ENCODE measurements at regions not wholly inside any gene's neighbourhood (a gene's known extent, or its start where the extent isn't known, plus 50 kb on each side); places are given as distances from the start of the nearest gene placed in this dataset.

DNA sequence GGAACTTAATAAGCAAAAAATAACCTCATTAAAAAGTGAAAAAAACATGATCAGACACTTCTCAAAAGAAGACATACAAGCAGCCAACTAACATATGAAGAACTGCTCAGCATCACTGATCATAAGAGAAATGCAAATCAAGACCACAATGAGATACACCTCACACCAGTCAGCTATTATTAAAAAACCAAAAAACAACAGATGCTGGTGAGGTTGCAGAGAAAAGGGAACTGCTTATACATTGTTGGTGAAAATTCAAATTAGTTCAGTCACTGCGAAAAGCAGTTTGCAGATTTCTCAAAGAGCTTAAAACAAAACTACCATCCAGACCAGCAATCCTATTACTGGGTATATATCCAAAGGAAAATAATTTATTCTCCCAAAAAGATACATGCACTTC lies 513.3 kb downstream of the MDFIC start:
- no peak for DNase-seq

DNA sequence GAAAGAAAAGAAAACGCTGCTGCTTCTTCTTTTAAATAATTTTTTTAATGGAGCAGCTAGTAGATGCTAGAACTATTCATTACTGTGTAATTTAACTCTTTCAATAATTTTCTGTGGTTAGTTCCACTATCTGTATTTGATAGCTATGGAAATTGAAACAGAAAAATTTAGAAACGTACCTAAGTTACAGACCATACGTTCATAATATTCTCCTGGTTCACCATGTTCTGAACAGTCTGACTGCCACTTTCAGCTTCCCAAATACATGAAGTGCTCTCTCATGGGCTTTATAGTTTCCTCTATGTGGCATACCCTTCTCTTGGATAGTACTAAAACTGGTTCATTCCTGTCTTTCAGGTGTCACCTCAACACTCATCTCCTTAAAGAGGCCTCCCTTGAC lies 508.0 kb downstream of the MDFIC start:
- DNase-seq: no peak

- no peak for DNase-seq
These were observed 495.8 kb downstream of the MDFIC start for GRCh38 chr7:115417662-115418061.

- DNase-seq: no peak
These were observed 489.2 kb downstream of the MDFIC start for GRCh38 chr7:115410972-115411686.

DNA sequence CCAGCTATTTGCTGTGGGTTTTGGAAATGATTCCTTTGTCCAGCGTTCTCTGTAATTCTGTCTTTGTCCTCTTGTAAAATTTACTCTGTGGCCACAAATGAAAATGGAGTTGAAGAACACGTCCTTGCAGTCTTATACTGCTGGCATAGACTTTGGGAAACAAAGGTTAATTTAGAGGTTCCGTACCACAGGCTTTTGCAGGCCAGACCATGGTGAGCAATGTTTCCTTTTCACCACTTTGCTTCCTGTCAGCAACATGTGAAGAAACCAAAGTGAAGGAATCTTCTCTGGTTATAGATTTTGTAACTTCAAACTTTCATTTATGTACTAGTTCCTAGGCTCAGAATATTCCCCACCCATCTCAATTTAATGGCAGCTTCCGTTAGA lies 488.5 kb downstream of the MDFIC start:
- DNase-seq: no peak

- no peak for DNase-seq
These were observed 488.0 kb downstream of the MDFIC start for GRCh38 chr7:115409682-115410433.

GRCh38 chr7:115406219-115406618 lies 484.3 kb downstream of the MDFIC start:
- DNase-seq: no peak

DNA sequence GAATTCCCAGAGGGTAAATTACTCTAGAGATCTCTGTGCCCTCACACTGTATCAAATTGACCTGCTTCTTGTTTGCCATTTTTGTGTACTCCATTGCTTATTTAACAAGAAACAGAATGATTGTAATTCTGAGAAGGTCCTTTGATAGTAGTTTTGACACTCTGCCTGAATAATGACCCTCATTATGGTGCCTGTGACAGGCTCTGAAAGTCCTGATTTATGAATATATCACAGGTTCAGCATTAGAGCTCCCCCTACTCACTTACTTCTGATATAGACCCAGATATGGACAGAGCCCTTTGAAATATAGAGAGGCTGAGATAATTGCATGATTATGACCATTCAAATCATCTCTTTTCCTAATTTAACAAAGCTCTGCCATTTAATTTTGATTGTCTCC lies 465.2 kb downstream of the MDFIC start:
- no peak for DNase-seq

DNA sequence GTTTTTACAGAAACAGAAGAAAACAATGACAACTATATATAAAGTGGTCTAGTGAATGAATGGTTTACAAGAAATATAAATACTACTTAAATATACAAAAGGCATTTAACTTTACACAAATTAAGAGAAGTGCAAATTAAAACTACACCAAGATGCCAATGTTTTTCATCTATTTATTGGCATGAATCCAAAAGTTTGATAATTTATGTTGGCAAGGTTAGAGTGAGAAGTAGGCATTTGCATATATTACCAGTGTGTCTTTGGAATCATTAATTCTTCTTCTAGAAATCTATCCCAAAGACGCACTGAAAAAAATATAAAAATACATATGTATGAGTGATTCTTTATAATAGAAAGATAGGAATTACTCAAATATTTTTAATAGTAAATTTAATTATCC lies 457.4 kb downstream of the MDFIC start:
- no peak for DNase-seq

GRCh38 chr7:115368998-115369397 lies 447.1 kb downstream of the MDFIC start:
- no peak for DNase-seq

DNA sequence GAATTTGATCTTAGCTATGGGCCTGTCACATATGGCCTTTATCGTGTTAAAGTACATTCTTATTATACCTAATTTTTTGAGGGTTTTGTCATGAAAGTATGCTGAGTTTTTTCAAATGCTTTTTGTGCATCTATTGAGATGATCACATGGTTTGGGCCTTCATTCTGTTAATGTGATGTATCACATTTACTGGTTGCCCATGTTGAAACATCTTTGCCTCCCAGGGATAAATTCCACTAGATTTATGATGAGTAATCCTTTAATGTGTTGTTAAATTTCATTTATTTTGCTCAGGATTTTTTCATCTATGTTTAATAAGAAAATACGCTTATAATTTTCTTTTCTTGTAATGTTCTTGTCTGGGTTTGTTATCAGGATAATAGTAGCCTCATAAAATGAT lies 442.0 kb downstream of the MDFIC start:
- no peak for DNase-seq

DNA sequence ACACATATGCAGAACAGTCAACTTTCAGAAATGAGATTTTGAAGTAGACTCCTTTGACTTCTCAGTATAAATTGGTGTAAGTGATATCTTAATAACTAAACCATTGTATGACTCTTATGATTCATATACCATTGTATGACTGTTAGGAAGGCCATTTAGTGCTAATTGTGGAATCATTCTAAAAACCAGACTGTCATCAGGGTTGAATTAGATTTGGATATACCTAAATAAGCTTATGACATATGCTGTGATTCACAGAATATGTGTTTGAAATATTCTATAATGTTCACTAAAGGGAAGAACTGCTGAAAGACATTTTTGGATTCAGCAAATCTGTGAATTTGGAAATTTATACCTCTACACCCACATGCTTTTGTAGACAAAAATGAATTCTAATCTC lies 438.1 kb downstream of the MDFIC start:
- DNase-seq: no peak

DNA sequence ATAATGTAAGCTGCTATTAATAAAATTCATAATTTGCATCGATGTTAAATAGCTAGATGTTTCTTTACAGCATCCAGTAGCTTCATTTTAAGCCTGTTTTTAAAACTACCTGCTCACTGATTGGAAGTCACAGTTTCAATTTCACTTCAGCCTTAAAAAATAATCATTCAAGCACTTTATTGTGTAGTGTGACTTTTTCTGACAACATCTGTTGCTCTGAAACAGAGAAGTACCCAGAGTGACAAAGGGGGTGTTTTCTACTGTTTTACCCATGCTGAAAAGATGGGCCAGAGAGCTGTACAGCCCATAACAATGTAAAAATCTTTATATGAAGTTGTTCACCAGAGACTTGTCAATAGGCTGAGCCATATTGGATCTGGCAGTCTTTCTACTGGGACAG lies 437.2 kb downstream of the MDFIC start:
- no peak for DNase-seq

DNA sequence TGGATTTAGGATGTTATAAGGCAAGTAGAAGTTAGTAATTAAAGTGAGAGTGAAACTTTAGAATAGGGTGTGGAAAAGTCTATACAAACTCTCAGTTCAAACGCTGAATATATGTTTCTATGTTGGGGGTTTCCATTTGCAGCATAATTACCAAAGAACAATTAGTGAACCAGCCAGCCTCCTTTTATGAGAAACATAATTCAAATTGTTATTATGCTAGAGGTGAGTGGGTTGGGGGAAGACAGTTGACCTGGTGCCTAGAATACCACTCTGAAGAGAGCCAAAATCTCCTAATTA lies 435.8 kb downstream of the MDFIC start:
- no peak for DNase-seq

DNA sequence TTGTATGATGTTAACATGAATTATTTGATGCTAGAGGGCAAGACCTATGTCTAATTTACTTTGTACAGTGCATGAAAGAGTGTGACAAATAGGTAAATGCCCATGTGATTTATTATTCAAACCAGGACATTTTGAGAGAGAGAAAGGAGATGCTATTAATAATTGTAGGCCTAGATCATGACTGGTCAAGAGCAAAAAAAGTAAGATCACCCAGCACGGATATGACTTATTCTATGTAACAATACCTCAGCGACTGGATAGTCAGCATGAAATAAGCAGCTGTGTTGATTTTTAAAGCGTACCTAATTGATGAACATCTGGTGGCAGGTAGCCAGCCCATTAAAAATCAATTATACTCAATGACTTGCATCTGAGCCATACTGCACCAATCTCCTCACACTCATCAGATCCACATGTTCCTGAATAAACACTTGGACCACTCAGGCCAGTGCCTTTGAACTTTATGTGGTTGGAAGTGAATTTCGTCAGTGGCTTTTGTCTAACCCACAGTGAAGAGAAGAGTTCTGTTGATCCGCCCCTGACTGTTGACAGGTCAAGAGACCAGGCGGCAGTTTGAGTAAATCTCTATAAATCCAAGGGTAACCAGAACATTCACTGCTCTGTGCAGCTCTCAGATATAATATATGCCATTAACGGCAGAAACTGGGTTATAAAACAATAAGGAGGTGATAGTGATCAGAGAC lies 435.3 kb downstream of the MDFIC start:
- DNase-seq: no peak

- no peak for DNase-seq
These were observed 434.3 kb downstream of the MDFIC start for GRCh38 chr7:115356139-115356746.

GRCh38 chr7:115354925-115355324 lies 433.0 kb downstream of the MDFIC start:
- no peak for DNase-seq

DNA sequence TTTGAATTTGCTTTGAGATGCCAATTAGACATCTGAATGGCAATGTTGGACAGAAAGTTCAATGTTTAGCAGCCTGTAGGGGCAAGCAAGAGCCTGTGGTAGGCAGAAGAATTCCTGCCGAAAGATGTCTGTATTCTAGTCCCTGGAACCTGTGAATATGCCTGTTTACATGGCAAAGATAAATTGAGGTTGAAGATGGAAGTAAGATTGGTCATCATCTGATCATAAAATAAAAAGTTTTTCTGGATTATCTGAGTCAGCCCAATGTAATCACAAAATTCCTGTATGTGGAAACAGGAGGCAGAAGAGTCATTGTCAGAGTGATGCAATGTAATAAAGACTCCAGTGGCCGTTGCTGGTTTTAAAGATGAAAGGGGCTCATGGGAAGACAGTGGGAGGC lies 430.5 kb downstream of the MDFIC start:
- DNase-seq: no peak

DNA sequence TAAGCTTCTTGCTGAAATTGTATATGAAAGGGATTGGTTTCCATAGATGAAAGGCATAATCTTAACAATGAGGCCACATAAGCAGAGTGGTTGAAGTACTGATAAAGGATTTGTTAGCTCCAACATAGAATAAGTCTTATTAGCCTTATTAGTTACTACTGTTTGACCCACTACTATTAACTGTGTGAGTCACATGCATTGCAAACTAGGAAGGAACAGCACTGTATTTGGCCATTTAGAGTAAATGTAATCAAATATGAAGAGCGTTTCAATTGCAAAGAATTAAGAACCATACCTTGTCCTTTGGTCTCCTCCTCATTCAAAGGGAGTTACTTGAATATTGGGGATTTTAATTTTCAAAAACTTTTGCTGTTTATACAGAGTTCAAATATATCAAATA lies 428.9 kb downstream of the MDFIC start:
- DNase-seq: no peak

DNA sequence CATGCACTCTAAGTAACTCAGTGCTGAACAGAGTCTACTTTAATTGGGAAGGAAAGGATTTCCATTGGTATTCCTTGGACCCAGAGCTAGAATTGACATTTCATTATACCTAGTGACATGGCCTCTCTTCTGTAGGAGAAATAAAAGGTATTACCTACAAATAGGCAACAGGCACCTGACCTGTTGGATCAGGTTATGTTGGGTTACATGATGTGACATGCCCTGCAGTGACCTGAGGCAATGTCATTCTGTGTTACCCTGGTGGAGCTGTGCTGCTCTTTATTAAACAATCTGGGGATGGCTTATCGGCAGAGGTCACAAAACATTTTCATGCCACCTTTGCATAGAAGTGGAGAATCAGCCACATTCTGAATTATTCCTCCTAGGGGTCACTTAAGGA lies 427.7 kb downstream of the MDFIC start:
- DNase-seq: no peak

DNA sequence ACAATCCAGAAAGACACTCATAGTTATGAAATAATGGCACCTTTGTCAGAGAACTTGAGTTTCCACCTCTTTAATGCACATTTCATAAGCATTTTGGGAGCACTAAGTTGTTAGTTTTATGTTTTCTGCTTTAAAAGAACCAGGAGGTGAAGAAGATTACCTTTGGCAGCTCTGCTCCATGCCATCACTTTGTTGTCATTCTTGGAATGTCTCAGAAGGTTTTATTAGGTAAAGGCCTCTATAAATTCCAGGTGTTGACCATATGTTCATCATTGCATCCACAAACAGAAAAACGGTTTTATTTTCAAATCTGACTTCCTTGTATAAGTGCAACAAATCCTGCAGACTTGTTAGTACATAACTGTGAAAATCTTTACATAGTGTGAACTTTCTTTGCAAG lies 424.8 kb downstream of the MDFIC start:
- no peak for DNase-seq

- DNase-seq: no peak
These were observed 418.9 kb downstream of the MDFIC start for GRCh38 chr7:115340828-115341227.

GRCh38 chr7:115338016-115338415 lies 416.1 kb downstream of the MDFIC start:
- no peak for DNase-seq

- DNase-seq: no peak
These were observed 410.8 kb downstream of the MDFIC start for GRCh38 chr7:115332691-115333090.

All from activated CD4-positive, alpha-beta T cell treated with anti-CD3 and anti-CD28 coated beads for 48 hours (primary cell).